OCI-M1 (cell line): ENCODE measurements at regions not wholly inside any gene's neighbourhood (a gene's known extent, or its start where the extent isn't known, plus 50 kb on each side); places are given as distances from the start of the nearest gene placed in this dataset.
"Not testable (repeated sequence)": the region's sequence is repeated elsewhere in the genome, so short reads cannot be mapped to it uniquely, and the experiment has no call there.

ENCODE experiments used
- DNase-seq: peaks from one replicate; lab custom pipeline; 2025; lab: John Stamatoyannopoulos, UW

DNA sequence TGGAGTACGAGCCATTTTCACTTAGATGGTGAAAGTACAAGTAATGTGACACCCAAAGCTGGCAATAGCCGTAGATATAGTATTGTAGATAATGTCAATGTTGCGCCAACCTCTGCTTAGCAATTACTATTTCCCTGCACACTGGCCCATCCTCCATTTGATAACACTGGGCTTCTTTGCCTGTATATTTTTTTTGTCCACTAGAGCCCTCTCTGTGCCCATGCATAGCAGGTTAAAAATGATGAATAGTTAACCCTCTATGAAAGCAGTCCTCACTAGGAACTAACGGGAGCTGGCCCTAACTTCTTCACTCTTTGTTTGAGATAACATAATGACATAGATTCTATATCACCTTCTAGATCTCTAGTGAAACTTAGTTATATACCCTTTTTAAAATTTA lies 416.8 kb downstream of the TUSC1 start:
- DNase-seq = peak; percentile 8

DNA sequence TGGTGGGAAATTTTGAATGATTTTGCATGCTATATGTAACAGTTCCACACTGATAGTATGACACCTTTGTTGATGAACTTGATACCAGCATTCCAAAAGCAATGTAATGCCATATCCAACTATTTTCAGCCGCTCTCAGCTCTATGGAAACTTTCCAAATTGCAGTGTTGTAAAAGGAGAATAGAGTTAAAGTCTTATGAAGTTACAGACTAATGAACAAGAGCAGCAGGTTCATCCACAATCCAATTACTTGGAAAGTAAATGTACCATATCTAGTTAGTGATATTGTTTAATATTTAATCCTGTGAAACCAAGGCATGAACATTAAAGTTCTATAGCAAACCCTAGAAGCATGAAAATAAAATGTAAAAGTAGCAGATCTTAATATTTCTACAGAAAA lies 418.2 kb downstream of the TUSC1 start:
- DNase-seq = no peak

DNA sequence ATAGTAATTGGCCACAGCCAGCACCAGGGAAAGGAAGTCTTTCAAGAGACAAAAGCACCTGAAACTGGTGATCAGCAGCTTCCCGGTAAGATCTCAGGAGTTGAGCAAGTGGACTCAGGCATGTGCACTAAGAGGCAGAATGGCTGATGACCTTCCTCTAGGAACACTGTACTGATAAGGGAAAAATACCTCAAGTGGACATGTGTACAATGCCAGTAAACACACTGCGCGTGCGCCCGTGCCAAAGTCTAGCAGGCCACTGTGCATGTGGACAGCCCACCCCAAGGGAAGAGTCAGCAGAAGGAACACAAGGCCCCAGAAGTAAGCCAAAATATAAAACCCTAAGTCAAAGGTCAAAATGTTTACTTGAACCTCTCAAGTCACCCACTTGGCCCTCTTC lies 423.0 kb downstream of the TUSC1 start:
- DNase-seq = no peak

DNA sequence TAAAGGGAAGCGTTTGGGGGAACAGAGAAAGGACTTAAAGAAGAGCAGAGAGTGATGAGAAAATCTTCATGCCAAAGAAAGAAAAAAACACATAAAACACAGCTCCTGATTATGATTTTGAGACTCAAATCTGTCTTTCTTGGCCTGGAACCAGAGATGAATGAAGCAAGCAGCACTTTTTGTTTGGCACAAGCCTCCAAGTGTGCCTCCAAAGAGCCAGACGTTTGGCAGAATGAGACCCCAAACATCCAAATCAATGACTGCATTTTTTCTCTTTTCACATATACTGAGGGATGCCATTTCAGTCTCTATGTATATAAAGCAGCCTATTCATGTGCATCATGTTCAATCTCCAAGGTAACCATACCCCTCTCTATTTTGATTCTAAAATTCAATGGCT lies 424.2 kb downstream of the TUSC1 start:
- no peak for DNase-seq

DNA sequence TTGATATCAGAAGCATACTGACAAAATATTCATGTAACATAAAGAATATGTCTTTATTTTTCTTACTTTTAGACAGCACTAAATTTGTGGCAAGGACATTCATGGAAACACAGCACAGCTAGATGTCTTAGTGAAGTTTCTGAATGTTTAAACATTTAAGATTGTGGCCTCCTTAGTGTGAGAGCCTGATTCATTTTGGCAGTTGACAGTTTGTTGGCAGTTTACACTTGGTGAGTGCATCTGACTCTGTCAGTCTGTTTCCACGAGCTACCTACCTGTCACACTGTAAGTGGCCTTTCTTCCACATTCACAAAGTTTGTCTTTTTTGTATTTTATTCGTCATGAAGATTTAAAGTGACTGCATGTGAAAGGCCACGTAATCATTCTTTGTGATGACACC lies 436.8 kb downstream of the TUSC1 start:
- DNase-seq = no peak

DNA sequence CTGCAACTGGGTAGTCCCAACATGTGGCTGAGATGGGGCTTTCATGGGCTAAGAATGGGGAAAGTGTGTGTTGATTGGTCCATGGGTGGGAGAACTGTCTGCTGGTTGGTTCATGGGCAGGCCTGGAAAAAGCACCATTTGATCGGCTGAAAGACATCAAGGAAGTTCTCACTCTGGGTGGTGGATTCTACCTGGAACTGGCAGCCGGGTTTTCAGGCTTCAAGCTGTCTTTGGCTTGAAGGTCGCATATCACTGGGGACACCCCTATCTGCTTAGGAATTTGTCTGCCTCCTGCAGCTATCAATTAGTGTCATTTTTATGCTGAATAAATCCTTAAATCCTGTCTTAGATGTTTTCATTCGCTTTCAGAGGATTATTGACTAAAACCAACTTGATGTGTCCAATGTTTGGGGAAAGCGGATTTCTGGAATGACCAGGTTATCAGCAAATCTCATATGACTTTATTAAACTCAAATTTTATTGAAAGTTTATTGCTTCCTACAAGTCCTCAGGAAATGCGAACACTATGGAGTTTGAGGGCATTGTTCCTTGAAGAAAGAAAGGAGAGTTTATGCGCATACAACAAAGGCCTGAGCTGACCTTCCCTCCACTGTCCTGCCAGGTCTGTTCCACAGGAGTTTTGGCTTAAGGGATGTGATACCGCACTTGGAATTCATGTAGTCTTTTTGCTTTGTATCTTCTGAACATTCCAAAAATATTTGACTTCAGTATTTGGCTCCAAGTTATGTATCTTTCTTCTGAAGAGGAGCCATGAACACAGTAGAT lies 451.1 kb downstream of the TUSC1 start:
- DNase-seq = no peak

DNA sequence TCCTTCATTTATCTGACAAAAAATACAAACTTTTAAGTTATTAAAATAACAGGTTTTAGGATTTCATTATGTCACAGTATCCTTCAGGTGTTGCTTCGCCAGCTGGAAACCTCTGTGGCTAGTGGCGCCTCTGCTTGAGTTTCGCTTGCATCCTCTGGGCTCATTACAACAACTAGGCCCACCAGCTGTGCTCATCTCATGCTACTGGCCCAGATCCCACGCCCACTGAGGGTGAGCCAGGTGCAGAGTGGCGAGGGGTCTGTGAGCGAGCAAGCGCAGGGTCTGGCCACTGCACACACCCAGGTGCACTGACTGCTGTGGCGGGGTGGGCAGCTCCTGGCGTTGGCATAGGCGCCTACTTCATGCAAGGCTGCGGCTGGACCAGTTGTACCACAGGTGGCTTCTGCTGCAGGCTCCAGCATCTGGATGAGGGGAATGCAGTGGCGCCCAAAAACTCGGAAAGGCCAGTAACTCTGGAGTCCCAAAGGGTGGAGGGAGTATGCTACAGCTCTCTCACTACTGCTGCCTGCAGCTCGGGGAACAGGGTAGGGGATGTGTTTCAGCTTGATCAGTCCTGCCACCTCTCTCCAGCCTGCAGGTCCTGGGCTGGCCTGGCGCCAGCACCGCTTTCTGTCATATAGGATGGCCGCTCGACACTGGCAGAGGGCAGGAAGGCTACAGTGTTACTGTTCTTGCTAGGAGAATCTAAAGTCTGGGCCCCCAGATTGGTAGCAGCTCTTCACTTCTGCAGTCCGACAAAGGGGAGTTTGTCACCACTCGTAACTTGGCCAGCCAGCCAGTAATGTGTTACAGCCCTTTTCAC lies 452.1 kb downstream of the TUSC1 start:
- no peak for DNase-seq

DNA sequence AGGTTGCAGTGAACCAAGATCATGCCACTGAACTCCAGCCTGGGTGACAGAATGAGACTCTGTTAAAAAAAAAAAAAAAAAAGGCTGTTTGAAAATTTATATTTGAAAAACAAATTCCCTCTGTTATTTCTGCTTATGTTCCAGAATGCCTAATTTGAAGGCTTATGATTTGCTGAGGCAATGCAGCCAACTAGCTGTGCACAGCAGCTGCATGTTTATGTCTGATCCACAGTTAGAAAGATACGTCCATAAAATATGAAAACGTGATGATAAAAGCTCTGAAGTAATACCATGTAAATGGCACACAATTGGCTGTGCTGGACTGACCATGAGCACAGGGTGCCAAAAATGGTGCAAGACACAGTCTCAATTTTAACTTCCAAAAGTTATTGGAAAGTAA lies 453.2 kb downstream of the TUSC1 start:
- no peak for DNase-seq

DNA sequence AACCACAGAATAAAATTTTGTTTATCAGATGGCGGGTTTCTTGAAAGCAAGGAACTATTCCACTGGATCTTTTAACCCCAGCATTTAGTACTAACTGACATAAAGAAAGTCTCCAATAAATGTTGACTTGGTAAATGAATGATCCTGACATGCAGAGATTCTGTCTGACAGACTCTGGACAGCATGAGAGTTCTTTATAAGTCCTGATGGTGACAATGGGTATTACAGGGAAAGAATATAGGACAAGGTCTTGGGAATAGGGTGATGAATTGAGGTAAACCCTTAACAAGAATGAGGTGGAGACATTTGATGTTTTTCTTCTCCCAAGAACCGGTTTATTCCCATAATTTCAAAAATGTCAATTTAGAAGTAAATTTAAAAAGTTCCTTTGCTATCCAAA lies 453.9 kb downstream of the TUSC1 start:
- no peak for DNase-seq

DNA sequence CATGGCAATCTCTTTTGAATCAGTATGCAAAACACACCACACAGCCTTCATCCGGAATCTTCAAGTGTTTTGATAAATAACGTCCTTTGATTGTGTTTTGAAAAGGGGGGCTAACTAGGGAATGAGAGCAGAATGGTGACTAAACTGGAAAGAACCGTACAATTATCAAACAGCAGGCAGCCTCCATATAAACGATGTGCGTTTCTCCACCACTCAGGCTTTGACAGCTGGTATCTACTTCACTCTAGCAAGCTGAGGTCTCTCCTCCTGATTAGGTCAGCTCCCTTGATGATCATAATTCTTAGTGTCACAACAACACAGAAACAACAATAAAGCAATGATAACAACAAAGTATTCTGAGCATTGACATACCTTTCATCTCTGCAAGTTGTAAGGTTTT lies 465.9 kb downstream of the TUSC1 start:
- DNase-seq = no peak

DNA sequence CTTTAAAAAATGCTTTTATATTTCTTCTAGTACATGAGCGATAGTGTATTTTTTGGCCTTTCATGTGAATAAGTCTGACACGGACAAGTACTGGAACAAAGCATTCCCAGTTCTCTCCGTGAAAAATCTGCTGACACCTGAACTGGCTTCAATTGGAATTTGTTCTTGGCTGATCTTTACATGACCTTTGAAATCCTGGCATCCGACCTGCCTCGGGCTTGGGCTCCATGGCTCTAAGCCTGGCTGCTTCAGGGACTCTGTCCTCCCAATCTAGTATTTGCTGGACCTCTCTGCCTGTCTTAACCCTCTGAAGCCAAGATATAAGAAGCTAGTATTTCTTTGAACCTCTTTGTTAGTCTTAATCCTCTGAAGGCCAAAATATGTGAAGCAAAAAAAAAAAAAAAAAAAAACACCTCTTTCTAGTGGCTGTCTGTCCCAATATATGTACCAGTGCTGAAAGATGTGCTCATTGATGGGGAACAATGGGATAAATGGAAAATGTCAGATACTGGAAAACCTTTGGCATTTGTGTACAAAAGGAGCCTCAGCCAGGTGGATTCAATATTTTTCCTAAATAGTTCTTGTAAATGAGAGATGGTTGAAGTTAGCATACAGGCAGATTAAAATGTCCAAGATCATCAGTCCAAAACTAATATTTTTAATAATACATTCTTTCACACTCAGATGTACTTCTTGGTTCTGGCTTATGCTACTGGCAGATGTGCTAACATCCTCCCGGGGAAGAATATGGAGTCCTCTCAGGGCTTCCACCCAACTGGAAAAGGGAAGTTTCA lies 470.6 kb downstream of the TUSC1 start:
- DNase-seq = no peak

DNA sequence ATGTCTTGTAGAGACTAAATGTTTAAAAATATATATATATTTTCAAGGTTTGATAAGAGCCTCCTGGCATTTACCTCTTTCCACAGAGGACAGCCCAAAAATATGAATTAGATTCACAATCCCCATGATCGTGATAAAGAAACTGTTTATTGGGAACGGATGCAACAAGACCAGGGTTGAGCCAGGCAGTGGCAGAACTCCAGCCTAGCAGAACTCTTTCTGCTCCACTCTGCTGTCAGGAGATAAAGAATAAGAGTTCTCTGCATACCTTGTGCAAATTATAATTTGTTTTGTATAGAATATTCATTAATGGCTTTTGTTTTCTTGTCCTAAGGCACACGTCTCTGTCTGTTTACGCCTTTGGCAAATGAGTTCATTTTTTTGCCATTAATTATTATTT lies 472.2 kb downstream of the TUSC1 start:
- no peak for DNase-seq

DNA sequence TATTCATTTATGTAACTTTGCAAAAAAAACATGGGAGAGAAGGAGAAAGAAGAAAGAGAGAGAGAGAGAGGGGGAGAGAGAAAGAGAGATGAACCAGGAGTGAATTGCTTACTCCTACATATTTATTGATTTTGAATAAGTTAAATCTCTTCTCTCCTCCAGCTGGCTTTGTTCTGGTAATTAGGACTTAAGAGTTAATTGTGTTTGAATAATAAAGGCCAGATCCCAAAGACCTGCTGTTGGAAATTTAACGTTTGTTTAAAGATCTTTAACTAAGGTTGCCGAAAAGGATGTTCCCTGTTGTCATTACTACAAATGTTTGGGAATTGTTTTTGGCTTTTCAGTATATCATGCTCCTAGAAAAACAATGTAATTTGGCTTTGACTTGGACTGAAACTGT lies 473.0 kb downstream of the TUSC1 start:
- no peak for DNase-seq

DNA sequence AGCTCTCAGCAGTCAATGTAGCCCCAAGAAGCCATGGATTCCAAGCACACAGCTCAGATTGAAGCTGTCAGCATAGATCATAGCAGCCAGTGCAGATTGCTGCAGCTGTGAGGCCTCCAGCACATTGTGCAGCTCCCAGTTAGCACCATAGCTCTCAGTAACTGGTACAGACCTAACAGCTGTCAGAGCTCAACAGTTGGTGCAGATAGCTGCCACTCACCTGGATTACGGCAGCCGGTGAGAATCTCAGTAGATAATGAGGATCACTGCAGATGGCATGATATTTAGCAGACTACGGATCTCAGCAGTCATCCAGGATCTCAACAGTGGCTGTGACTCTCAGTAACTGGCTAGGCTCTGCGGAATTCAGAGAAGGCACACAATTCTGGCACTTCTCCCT lies 500.4 kb downstream of the TUSC1 start:
- no peak for DNase-seq

DNA sequence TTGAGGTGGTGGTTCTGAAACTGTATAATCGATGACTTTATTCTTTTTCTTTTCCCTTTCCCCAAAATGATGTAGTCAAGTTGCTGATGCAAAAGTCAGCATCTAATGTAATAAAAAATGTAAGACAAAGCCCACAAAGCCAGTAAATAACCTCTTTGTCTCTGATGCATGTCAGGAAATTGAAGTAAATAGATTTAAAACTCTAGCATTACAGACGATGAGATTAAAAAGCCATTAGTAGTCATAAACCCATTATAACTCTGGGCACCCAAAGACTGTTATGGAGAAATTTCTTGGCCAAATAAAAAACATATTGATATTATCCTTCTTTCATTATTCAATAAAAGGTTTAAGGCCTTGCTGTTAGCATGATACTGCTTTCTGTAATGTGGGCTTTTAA lies 548.7 kb downstream of the TUSC1 start:
- no peak for DNase-seq

DNA sequence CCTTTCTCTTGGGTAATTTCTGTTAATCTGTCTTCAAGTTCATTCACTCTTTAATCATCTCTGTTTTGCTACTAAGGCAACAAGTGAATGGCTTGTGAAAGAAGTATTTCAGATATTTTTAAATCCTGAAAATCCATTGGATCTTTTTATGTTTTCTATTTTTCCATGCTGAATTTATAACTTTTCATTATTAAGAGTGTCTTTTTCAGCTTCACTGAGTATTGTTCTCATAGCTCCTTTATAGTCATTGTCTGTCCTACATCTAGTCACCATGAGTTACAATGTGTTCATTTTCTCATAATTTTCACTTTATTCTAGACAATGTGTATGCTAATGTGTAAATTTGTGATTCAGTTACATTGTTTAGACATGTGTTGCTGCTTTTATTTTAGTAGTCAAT lies 556.4 kb downstream of the TUSC1 start:
- no peak for DNase-seq

DNA sequence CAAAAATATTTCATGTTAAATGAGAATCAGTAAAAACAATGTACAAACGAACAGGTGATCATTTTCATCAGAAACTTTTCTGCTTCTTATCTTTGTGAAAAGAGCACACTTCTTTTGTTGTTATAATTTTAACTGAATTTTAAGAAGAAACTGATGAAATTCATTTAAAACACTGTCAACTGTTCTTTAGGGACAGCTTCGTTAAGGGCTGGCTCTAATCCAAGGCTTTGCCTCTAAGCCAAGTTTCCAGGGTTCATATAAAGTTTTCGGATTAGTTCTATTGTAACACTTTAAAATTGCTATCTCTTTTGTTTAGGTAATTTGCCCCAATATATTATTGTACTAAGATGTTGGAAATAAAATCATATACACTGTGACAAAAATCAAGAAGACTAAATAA lies 559.2 kb downstream of the TUSC1 start:
- no peak for DNase-seq

DNA sequence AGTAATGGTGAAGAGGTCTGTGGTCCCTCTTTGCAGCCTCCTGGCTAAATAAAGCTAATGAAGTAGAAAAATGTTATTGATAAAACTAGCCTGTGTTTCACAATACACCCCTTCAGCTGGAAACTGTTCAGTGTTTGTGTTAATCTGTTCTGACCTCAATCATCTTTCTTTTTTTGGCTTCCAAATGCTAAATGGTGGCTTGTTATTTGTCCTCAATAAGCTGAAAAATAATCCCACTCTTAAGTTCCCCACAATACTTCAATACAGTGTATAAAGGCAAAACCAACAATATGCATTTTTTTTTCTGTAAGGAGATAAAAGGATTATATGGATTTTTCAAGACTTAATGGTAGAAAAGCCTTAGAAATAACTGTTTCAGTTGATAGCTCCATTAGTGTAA lies 560.5 kb downstream of the TUSC1 start:
- no peak for DNase-seq

DNA sequence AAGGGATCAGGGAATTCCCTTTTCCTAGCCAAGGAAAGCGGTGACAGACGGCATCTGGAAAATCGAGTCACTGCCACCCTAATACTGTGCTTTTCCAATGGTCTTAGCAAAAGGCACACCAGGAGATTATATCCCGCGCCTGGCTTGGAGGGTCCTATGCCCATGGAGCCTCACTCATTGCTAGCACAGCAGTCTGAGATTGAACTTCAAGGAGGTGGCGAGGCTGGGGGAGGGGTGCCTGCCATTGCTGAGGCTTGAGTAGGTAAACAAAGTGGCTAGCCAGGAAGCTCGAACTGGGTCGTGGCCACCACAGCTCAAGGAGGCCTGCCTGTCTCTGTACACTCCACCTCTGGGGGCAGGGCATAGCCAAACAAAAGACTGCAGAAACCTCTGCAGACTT lies 556.5 kb upstream of the IZUMO3 start:
- DNase-seq = not testable (repeated sequence)

DNA sequence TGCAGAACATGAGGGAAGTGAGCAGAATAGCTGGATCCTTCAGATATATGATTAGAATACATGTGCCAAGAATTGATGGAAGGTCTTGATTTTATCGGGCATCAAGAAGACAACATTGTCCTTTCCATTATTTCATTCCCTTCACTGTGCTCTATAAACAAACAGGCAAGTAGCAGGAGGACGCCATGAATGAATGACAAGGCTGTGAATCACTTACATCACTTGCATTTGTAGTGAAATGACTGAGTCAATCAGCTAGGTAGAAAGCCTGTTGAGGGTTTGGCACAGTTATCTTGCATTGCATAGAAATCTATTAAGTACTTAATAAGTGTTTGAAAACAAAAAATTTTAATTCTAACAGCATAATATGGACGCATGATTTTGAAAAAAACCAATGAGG lies 548.8 kb upstream of the IZUMO3 start:
- DNase-seq = no peak

DNA sequence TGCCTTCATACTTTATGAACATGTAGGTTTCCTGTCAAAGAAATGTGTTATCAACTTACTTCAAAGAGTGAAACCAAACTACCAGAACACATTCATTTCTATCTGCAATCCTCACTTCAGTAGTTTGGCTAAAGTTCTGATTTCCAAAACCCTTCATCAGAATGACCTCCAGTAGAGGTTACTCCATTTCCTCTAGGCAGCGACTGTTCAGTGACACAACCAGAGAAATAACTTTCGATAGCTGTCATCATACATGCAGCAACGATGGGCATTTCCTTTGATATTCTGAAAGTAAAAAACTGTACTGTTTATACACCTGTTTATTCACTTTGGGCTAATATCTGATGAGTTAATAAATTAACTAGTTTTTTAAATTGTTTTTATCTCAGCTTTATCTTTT lies 532.5 kb upstream of the IZUMO3 start:
- no peak for DNase-seq

DNA sequence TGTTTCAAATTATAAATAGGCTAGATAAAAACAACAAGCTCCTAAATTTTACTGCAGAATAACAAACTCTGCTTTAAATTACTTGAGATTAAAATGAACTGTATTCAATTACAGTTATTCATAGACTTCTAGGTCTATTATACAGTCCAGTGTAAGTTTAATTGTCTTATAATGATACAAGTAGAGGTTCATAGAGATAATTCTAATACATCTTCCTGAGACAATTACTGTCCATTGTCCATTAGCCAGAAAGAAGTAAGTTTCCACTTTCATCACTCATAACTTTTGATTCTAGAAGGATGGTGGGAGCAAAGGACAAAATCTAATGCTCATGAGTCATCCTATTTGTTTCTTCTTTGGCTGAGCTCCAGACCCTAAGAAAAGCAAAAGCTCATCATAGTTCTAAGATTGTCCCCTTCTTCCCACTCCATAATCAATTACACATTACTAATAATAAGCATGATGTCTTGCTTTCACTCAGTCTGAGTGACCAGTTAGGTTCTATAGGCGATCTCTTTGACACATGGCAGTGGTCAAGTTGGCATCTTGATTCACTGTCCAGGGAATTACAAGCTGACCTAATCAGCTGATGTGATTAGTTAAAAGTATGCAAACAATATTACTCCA lies 502.5 kb upstream of the IZUMO3 start:
- DNase-seq = no peak
